ENCODE measurements at regions not wholly inside any gene's neighbourhood (a gene's known extent, or its start where the extent isn't known, plus 50 kb on each side); places are given as distances from the start of the nearest gene placed in this dataset.

DNA sequence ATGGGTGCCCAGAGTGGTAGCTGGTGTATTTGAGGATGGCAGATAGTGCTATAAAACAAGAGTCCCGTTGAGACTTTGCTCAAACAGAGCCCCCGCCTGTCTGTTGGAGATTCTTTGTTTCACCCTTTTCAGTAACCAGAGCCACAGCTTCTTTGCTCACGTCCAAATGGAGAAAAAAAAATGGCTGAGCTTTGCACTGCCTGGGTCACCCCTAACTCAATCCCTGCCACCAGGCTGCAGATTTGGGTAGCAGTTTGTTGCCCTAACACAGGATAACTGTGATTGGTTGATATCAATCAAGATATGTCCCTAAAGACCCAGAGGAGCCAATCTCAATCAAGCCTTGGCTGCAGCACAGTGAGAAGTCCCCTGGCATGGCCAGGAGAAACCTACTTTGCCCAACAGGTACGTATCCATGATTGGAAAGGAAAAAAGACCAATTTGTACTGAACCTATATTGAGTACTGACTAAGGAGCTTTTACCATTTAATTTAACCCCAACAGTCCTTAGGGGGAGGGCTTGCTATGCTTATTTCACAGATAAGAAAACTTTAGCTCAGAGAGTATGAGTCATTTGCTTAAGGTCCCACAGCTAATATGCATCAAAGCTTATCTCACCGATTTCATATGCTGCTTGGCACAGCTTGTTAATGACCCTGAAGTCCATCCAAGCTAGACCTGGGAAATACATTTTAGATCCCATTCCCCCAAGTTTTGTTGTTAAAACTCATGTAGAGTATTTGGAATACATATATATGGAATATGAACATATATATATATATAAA lies 72.0 kb upstream of the SH3BP4 start:
- TF ChIP-seq CTCF (IDR thresholded peaks at IDR 0.05) (no peak), POLR2AphosphoS5 (IDR thresholded peaks at IDR 0.05) (no peak), EP300 (IDR thresholded peaks at IDR 0.05) (no peak)

Measured in esophagus muscularis mucosa (tissue), 4 donors.